SK-N-SH (cell line): ENCODE measurements at regions not wholly inside any gene's neighbourhood (a gene's known extent, or its start where the extent isn't known, plus 50 kb on each side); places are given as distances from the start of the nearest gene placed in this dataset.

Experiments used
- CTCF ChIP-seq: fragments of 200-600 bp; sonication (generic); IDR thresholded peaks from 2 replicates; pipeline ENCODE4 v1.6.1; 2017; ENCODE audit warnings: antibody characterized with exemption, mild to moderate bottlenecking, moderate library complexity
- NRF1 ChIP-seq: IDR thresholded peaks from 2 replicates; pipeline ENCODE4 v1.6.1; 2012; ENCODE audit warnings: low read depth, mild to moderate bottlenecking, low read length
- POLR2AphosphoS5 ChIP-seq: IDR thresholded peaks from 2 replicates; pipeline ENCODE4 v1.6.1; 2012; ENCODE audit warnings: low read depth, low read length
- TAF1 ChIP-seq: IDR thresholded peaks from 2 replicates; pipeline ENCODE4 v1.6.1; 2012; ENCODE audit warnings: low read depth, mild to moderate bottlenecking, low read length, moderate library complexity, borderline replicate concordance
- USF2 ChIP-seq: fragments of 150-350 bp; IDR thresholded peaks from 2 replicates; pipeline ENCODE4 v1.6.1; 2017; ENCODE audit warnings: antibody characterized with exemption, low read length, low read depth, borderline replicate concordance

GRCh38 chr11:20289732-20290131 lies 73.8 kb upstream of the HTATIP2 start:
- TF ChIP-seq POLR2AphosphoS5 (no peak), CTCF (no peak), TAF1 (no peak), USF2 (no peak), NRF1 (no peak)
